Motor neuron (in vitro differentiated cells): ENCODE measurements at regions not wholly inside any gene's neighbourhood (a gene's known extent, or its start where the extent isn't known, plus 50 kb on each side); places are given as distances from the start of the nearest gene placed in this dataset.

Source experiments
- ATAC-seq, 8 experiments: fragments of 200-7000 bp; cut with Tn5 transposase; replicated peaks in 6 of 8; 2 replicates each; pipeline ENCODE4 v1.8.0; 2021; ENCODE audit warnings: mild to moderate bottlenecking in 8 of 8, moderate library complexity in 8 of 8
- H3K27ac ChIP-seq, 2 donors: fragments of 250-450 bp; sonication (Bioruptor Pico); 2 replicates each; pipeline ENCODE4 v1.9.0; 2021; ENCODE audit warnings: antibody characterized with exemption in 2 of 2, mild to moderate bottlenecking in 2 of 2, moderate library complexity in 1 of 2
- H3K4me1 ChIP-seq, 2 donors: fragments of 250-450 bp; sonication (Bioruptor Pico); replicated peaks in 1 of 2; 2 replicates each; pipeline ENCODE4 v1.6.1; 2021; ENCODE audit warnings: antibody characterized with exemption in 2 of 2, mild to moderate bottlenecking in 2 of 2, moderate library complexity in 1 of 2
- H3K4me3 ChIP-seq, 5 donors: fragments of 250-450 bp; sonication (Bioruptor Pico); 2 replicates each; pipeline ENCODE4 v1.9.0; 2021; ENCODE audit warnings: antibody characterized with exemption in 5 of 5, mild to moderate bottlenecking in 5 of 5, moderate library complexity in 4 of 5
- WGBS, 10 experiments: fragments of 450-650 bp; shearing (Covaris generic); methylation state at CpG; one replicate each; pipeline ENCODE4 v1.0.0; 2022; 5-methylcytosine and 5-hydroxymethylcytosine counted together
- in situ Hi-C, 9 experiments: fragments of 400-800 bp; cut with MboI; loops; one replicate each; pipeline ENCODE4 v1.15.0; 2021; ENCODE audit warnings: low sequenced_read_pairs in 9 of 9, low pct_unique_long_range_greater_than_20kb in 2 of 9; ENCODE audit not compliant: unreplicated experiment in 9 of 9

DNA sequence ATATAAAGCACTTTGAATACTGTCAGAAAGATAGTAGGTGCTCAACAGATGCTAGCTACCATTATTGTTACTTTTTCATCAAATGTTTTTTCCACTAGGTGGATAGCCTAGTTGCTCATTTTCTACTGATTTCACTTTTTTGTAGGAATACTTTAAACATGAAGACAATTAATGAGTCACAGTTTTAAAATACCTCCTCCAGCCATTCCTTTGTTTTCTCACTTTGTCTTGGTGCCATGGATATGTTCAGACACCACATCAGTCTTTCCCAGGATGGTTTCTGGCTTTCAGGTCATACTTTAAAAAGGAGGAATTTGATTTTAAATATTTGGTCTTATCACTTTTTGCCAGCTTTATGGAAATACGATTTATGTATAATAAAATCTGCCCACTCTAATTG is 147.1 kb upstream of the MGMT start:
- in situ Hi-C loops: no loop called here
- H3K4me3 ChIP-seq: no peak overlapping the region
- ATAC-seq: peak in 1 of 8 experiments; percentile 29
- H3K27ac ChIP-seq: no peak overlapping the region
- H3K4me1 ChIP-seq: peaks cover 15 to 27% of the 10 kb centered on the region in 2 donors
- WGBS, 10 experiments: 0 to 100% (median 59%) methylated on average over 1 of the region's 1 CpG; no CpG with 5 or more reads in 2 of the 10 experiments

- H3K4me1 ChIP-seq: peaks cover 15 to 27% of the 10 kb centered on the region in 2 donors
- in situ Hi-C loops: no loop called here
- peak in 1 of 8 experiments; percentile 56 for ATAC-seq
- no peak overlapping the region for H3K4me3 ChIP-seq
- no peak overlapping the region for H3K27ac ChIP-seq
- 57 to 100% (median 88%) methylated on average over 1 of the region's 1 CpG; no CpG with 5 or more reads in 5 of the 10 experiments for WGBS, 10 experiments
These were observed 146.7 kb upstream of the MGMT start for GRCh38 chr10:129320340-129320739.

- Histone ChIP-seq H3K4me1 (peaks cover 15 to 27% of the 10 kb centered on the region in 2 donors), H3K4me3 (no peak overlapping the region), H3K27ac (no peak overlapping the region)
- no peak for ATAC-seq
- in situ Hi-C loops: no loop called here
- 43 to 100% (median 82%) methylated on average over 1 to 10 of the region's 10 CpGs; no CpG with 5 or more reads in 1 of the 10 experiments for WGBS, 10 experiments
These were observed 145.3 kb upstream of the MGMT start for GRCh38 chr10:129321727-129322126.

- in situ Hi-C loops: no loop called here
- Histone ChIP-seq H3K4me1 (peaks cover 15 to 28% of the 10 kb centered on the region in 2 donors), H3K4me3 (no peak overlapping the region), H3K27ac (no peak overlapping the region)
- peak in 5 of 8 experiments; percentile 88 to 99 (median 99) for ATAC-seq
- WGBS, 10 experiments: 10 to 63% (median 29%) methylated on average over 2 to 12 of the region's 13 CpGs
These were observed 143.9 kb upstream of the MGMT start for GRCh38 chr10:129322933-129323820.

GRCh38 chr10:129323879-129324278 is 143.2 kb upstream of the MGMT start:
- H3K27ac ChIP-seq: no peak overlapping the region
- peak in 1 of 8 experiments; percentile 20 for ATAC-seq
- no peak overlapping the region for H3K4me3 ChIP-seq
- peaks cover 15 to 35% of the 10 kb centered on the region in 2 donors for H3K4me1 ChIP-seq
- 0 to 100% (median 78%) methylated on average over 2 to 4 of the region's 4 CpGs; no CpG with 5 or more reads in 2 of the 10 experiments for WGBS, 10 experiments
- in situ Hi-C loops: no loop called here

GRCh38 chr10:129325893-129326292 is 141.1 kb upstream of the MGMT start:
- 0 to 100% (median 61%) methylated on average over 1 to 2 of the region's 2 CpGs; no CpG with 5 or more reads in 4 of the 10 experiments for WGBS, 10 experiments
- H3K27ac ChIP-seq: no peak overlapping the region
- H3K4me3 ChIP-seq: no peak overlapping the region
- in situ Hi-C loops: loop anchor here in 2 of 9 experiments (25.0 kb wide), 1 partner anchor 289 kb away; no protein-coding TSS in a partner anchor
- no peak for ATAC-seq
- H3K4me1 ChIP-seq: peaks cover 25 to 47% of the 10 kb centered on the region in 2 donors

DNA sequence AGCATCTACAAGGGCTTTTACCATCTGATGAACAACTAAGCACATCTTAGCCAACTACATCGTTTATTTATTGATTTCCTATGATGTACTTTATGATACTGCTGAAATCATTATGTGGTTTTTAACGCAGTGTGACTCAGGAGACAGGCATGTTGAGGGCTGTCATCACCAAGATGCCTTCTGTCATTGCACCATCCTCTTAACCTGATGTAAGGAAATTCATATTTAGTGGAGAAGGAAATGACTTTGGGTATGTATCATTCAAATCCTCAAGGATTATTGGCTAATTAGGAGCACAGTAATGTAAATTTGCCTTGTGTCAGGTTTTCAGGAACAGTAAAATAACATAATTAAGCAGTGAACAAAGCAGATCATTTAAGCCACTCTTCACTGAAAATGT is 138.5 kb upstream of the MGMT start:
- peak in 5 of 8 experiments; percentile 27 to 63 (median 56) for ATAC-seq
- H3K4me1 ChIP-seq: peaks cover 20 to 54% of the 10 kb centered on the region in 2 donors
- in situ Hi-C loops: loop anchor here in 2 of 9 experiments (25.0 kb wide), 1 partner anchor 291 kb away; no protein-coding TSS in a partner anchor
- no peak overlapping the region for H3K27ac ChIP-seq
- WGBS, 10 experiments: 0 to 100% (median 64%) methylated on average over 1 to 2 of the region's 2 CpGs; no CpG with 5 or more reads in 4 of the 10 experiments
- no peak overlapping the region for H3K4me3 ChIP-seq

DNA sequence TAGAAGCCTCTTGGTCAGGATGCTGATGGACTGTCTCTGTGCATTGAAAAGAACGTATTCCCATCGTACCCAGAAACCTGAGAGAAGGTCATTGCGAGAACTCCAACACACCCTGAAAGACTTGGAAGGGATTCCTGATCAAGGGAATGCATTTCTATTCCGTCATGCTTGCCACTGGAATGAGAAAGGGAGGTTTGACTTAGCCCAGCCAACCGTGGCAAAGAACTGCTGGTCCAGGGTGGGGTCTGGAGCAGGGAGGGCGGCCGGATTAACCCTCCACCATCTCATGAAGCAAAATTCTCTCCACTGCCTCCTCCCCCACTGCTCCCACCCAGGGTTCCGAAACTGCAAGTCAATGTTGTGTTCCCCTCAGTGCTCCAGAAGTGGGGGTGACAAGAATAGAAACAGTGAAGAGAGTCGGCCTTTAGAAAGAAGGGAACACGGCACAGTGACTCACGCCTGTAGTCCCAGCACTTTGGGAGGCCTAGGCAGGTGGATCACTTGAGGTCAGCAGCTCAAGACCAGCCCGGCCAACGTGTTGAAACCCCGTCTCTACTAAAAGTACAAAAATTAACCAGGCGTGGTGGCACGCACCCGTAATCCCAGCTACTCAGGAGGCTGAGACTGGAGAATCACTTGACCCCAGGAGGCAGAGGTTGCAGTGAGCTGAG is 137.5 kb upstream of the MGMT start:
- ATAC-seq: no peak
- no peak overlapping the region for H3K4me3 ChIP-seq
- WGBS, 10 experiments: 42 to 95% (median 83%) methylated on average over 2 to 12 of the region's 17 CpGs; no CpG with 5 or more reads in 3 of the 10 experiments
- in situ Hi-C loops: loop anchor here in 2 of 9 experiments (25.0 kb wide), 1 partner anchor 292 kb away; no protein-coding TSS in a partner anchor
- peaks cover 19 to 49% of the 10 kb centered on the region in 2 donors for H3K4me1 ChIP-seq
- H3K27ac ChIP-seq: no peak overlapping the region

DNA sequence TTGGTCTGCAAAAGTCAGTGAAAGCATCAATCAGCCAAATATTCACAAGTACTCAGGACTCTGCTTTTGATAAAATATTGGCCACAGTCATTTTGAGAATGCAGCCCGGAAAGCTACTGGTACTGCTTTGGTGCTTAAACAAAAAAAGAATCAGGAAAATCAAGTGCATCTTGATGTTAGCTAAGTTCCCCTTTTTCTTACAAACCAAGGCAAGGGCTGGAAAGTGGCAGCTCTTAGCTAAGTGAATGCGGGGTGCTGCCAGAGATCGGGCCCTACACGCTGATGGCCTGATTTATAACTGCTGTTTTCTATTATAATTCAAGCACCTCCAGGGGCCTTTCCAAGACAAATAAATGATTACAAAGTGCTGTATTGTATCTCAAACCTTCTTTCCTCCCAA is 136.8 kb upstream of the MGMT start:
- in situ Hi-C loops: loop anchor here in 2 of 9 experiments (25.0 kb wide), 1 partner anchor 293 kb away; no protein-coding TSS in a partner anchor
- Histone ChIP-seq H3K27ac (no peak overlapping the region), H3K4me3 (no peak overlapping the region), H3K4me1 (peaks cover 19 to 48% of the 10 kb centered on the region in 2 donors)
- WGBS, 10 experiments: 25 to 100% (median 81%) methylated on average over 1 to 4 of the region's 4 CpGs; no CpG with 5 or more reads in 2 of the 10 experiments
- no peak for ATAC-seq

DNA sequence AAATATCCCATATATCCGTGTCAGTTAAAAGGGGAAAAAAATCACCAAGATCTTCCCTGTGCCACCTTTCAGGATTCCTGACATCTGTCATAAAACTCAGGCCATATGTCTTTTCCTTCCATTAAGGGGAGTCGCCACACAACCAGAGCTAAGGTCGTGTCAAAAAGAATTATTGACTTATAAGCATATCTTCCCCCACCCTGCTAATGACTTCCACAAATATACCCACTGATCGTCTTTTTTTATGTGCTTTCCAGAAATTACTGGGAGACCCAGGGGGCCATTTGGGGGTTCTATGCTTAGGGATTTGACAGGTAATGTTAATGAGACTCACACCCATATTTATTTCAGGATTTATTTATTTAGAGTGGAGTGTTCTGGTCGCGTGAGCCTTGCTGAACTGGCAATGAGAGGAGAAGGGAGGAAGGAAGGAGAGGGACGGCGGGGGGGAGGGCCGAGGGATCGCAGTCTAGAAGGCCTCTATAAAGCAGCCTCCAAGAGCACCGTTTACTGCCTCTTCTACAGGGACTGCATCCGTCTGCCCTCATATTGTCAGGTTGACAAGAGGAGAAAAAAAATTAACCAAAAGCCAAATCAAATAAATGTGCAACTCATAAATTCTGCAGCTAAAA is 135.7 kb upstream of the MGMT start:
- 29 to 78% (median 65%) methylated on average over 1 to 8 of the region's 12 CpGs; no CpG with 5 or more reads in 1 of the 10 experiments for WGBS, 10 experiments
- in situ Hi-C loops: loop anchor here in 2 of 9 experiments (25.0 kb wide), 1 partner anchor 294 kb away; no protein-coding TSS in a partner anchor
- ATAC-seq: peak in 4 of 8 experiments; percentile 56 to 81 (median 74)

GRCh38 chr10:129331839-129332220 is 135.2 kb upstream of the MGMT start:
- no peak overlapping the region for H3K4me3 ChIP-seq
- H3K27ac ChIP-seq: peak overlapping the region in 1 of 2 donors; percentile 8
- in situ Hi-C loops: loop anchor here in 2 of 9 experiments (25.0 kb wide), 1 partner anchor 295 kb away; no protein-coding TSS in a partner anchor
- peaks cover 19 to 48% of the 10 kb centered on the region in 2 donors for H3K4me1 ChIP-seq
- ATAC-seq: peak in 5 of 8 experiments; percentile 68 to 81 (median 71)
- WGBS, 10 experiments: 5 to 100% (median 92%) methylated on average over 1 to 12 of the region's 13 CpGs; no CpG with 5 or more reads in 3 of the 10 experiments

More for the DNA sequence above, 135.7 kb upstream of the MGMT start:
- no peak overlapping the region for H3K4me3 ChIP-seq
- H3K27ac ChIP-seq: peak overlapping the region in 1 of 2 donors; percentile 8
- H3K4me1 ChIP-seq: peaks cover 19 to 48% of the 10 kb centered on the region in 2 donors

GRCh38 chr10:129332476-129332875 is 134.6 kb upstream of the MGMT start:
- H3K4me3 ChIP-seq: no peak overlapping the region
- in situ Hi-C loops: loop anchor here in 2 of 9 experiments (25.0 kb wide), 1 partner anchor 295 kb away; no protein-coding TSS in a partner anchor
- ATAC-seq: peak in 1 of 8 experiments; percentile 64
- peaks cover 19 to 48% of the 10 kb centered on the region in 2 donors for H3K4me1 ChIP-seq
- H3K27ac ChIP-seq: no peak overlapping the region
- 17 to 57% (median 39%) methylated on average over 3 to 6 of the region's 6 CpGs for WGBS, 10 experiments
